ENCODE measurements at regions not wholly inside any gene's neighbourhood (a gene's known extent, or its start where the extent isn't known, plus 50 kb on each side); places are given as distances from the start of the nearest gene placed in this dataset.

GRCh38 chr20:7692478-7692877, 247.8 kb downstream of the HAO1 start:
- H3K27ac Mint-ChIP-seq (ENCODE audit: unreplicated experiment) = no peak overlapping the region
- TF ChIP-seq CTCF (IDR thresholded peaks at IDR 0.05) = no peak
- peaks cover 2% of the 10 kb centered on the region for H3K27me3 Mint-ChIP-seq (ENCODE audit: low read depth)
- H3K36me3 Mint-ChIP-seq (ENCODE audit: low read depth) = no peaks in the 10 kb centered on the region
- no peaks in the 10 kb centered on the region for H3K4me1 Mint-ChIP-seq (ENCODE audit: low read depth)
- H3K9me3 Mint-ChIP-seq (ENCODE audit: low read depth) = no peaks in the 10 kb centered on the region
- DNase-seq (ENCODE audit: low spot score) = no peak
- H3K4me3 Mint-ChIP-seq (ENCODE audit: unreplicated experiment) = no peak overlapping the region

DNA sequence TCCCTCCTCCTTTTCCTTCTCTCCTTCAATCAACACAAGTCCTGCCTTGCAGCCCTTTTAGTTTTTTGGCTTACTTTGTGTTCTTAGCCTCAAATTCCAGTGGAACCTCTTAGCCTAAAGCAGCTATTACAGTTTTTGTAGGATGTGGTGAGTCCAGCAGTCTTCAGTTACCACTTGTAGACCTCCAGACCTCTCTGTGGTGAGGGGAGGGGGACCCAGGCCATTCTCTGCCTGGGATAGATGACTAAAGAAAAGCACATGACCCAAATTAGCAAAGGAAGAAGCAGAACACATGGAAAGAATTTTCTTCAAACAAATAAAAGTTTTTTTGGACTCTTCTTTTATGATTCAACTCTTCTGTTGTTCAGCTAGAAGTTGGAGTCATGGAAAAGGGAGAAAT, 246.5 kb downstream of the HAO1 start:
- H3K9me3 Mint-ChIP-seq (ENCODE audit: low read depth) = no peaks in the 10 kb centered on the region
- no peak for TF ChIP-seq CTCF (IDR thresholded peaks at IDR 0.05)
- no peak overlapping the region for H3K4me3 Mint-ChIP-seq (ENCODE audit: unreplicated experiment)
- no peak overlapping the region for H3K27ac Mint-ChIP-seq (ENCODE audit: unreplicated experiment)
- H3K4me1 Mint-ChIP-seq (ENCODE audit: low read depth) = no peaks in the 10 kb centered on the region
- no peaks in the 10 kb centered on the region for H3K36me3 Mint-ChIP-seq (ENCODE audit: low read depth)
- peaks cover 2% of the 10 kb centered on the region for H3K27me3 Mint-ChIP-seq (ENCODE audit: low read depth)
- no peak for DNase-seq (ENCODE audit: low spot score)

DNA sequence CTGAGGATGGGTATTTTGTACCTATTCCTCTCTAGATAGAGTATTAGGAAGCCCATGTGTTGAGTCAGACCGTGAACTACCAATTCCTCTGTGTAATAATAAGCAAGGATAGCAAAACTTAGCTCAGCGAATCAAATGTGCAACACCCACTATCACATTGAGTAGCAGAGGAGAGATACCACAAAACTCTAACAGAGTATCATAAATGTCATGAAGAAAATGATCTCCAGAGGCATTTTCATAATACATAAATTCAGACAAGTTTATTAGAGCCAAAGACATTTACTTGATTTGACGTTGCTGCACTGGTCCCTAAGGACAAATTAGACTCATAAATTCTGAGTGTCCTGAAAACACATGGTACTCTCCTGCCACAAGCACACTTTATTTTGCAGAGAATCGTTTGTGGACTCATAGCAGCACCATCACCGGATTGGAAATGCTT, 245.2 kb downstream of the HAO1 start:
- H3K4me1 Mint-ChIP-seq (ENCODE audit: low read depth) = no peaks in the 10 kb centered on the region
- TF ChIP-seq CTCF (IDR thresholded peaks at IDR 0.05) = no peak
- no peak overlapping the region for H3K4me3 Mint-ChIP-seq (ENCODE audit: unreplicated experiment)
- no peak for DNase-seq (ENCODE audit: low spot score)
- no peak overlapping the region for H3K27ac Mint-ChIP-seq (ENCODE audit: unreplicated experiment)
- no peaks in the 10 kb centered on the region for H3K9me3 Mint-ChIP-seq (ENCODE audit: low read depth)
- H3K27me3 Mint-ChIP-seq (ENCODE audit: low read depth) = peaks cover 5% of the 10 kb centered on the region
- no peaks in the 10 kb centered on the region for H3K36me3 Mint-ChIP-seq (ENCODE audit: low read depth)

- DNase-seq (ENCODE audit: low spot score) = no peak
- no peaks in the 10 kb centered on the region for H3K36me3 Mint-ChIP-seq (ENCODE audit: low read depth)
- peaks cover under 1% of the 10 kb centered on the region for H3K9me3 Mint-ChIP-seq (ENCODE audit: low read depth)
- TF ChIP-seq CTCF (IDR thresholded peaks at IDR 0.05) = no peak
- H3K27me3 Mint-ChIP-seq (ENCODE audit: low read depth) = peaks cover 7% of the 10 kb centered on the region
- no peak overlapping the region for H3K4me3 Mint-ChIP-seq (ENCODE audit: unreplicated experiment)
- no peaks in the 10 kb centered on the region for H3K4me1 Mint-ChIP-seq (ENCODE audit: low read depth)
- H3K27ac Mint-ChIP-seq (ENCODE audit: unreplicated experiment) = no peak overlapping the region
Observed at GRCh38 chr20:7695635-7696034, 244.6 kb downstream of the HAO1 start.

DNA sequence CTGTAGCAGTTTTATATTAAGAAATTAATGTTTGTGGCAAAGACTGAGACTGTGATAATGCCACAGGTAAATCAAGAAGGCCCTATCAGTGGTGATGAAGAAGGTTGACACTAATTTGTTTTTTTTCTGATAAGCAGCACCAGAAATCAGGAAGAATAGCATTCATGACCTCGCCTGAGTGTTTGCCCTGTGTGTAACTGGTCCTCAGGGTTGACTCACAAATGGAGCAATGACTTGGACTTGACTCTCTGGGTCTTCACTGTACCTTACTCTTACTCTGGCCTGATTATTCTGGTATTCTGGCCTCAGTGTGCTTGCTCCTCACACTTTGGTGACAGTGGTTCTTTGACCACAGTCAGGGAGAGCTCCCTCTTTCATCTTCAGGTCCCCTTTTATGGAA, 243.9 kb downstream of the HAO1 start:
- no peak for DNase-seq (ENCODE audit: low spot score)
- Mint-ChIP-seq H3K36me3 (ENCODE audit: low read depth) (no peaks in the 10 kb centered on the region), H3K9me3 (ENCODE audit: low read depth) (peaks cover 3% of the 10 kb centered on the region), H3K27me3 (ENCODE audit: low read depth) (peaks cover 9% of the 10 kb centered on the region), H3K4me3 (ENCODE audit: unreplicated experiment) (no peak overlapping the region), H3K4me1 (ENCODE audit: low read depth) (no peaks in the 10 kb centered on the region), H3K27ac (ENCODE audit: unreplicated experiment) (no peak overlapping the region)
- TF ChIP-seq CTCF (IDR thresholded peaks at IDR 0.05) = no peak
